ENCODE measurements at regions not wholly inside any gene's neighbourhood (a gene's known extent, or its start where the extent isn't known, plus 50 kb on each side); places are given as distances from the start of the nearest gene placed in this dataset.

- no peak for TF ChIP-seq CTCF (IDR thresholded peaks at IDR 0.05)
- TF ChIP-seq POLR2A (IDR thresholded peaks at IDR 0.05), result no peak
- no peak for TF ChIP-seq POLR2AphosphoS5 (IDR thresholded peaks at IDR 0.05)
These were observed 54.2 kb upstream of the GRPEL1 start for GRCh38 chr4:7121866-7122653.
